HepG2 (cell line): ENCODE measurements at regions not wholly inside any gene's neighbourhood (a gene's known extent, or its start where the extent isn't known, plus 50 kb on each side); places are given as distances from the start of the nearest gene placed in this dataset.

Source experiments
- ATAC-seq: fragments of 200-7000 bp; cut with Tn5 transposase; 3 replicates; pipeline ENCODE4 v1.9.1; 2020; ENCODE audit warnings: mild to moderate bottlenecking, moderate library complexity
- BruUV-seq: library from RNA; stranded (reverse); fragments of 400-500 nt; replicated peaks from 2 replicates; lab custom pipeline; 2021; lab: Mats Ljungman, UMichigan
- CTCF ChIA-PET: fragments of 300-600 bp; formaldehyde crosslinking; extraction: SDS; loops from one replicate; lab custom pipeline; 2021; ENCODE audit warnings: low total read pairs, inconsistent platforms, low intra/inter-chr PET ratio; lab: Yijun Ruan, JAX
- POLR2A ChIA-PET: fragments of 350-600 bp; sonication (Branson Sonifier 250); formaldehyde crosslinking; loops from one replicate; lab custom pipeline; 2020; ENCODE audit warnings: antibody characterized with exemption, inconsistent platforms; lab: Yijun Ruan, JAX
- DNase-seq: peaks from one replicate; pipeline ENCODE4 v3.0.0-alpha.2; 2015; ENCODE audit warnings: low spot score
- FAIRE-seq: peaks from 3 replicates; lab custom pipeline; 2011; peaks lifted over from hg19 to GRCh38; lab: Jason Lieb, UNC
- H2AFZ ChIP-seq: one replicate; pipeline ENCODE4 v1.6.1; 2011; ENCODE audit warnings: low read length, inconsistent platforms
- H3K27ac ChIP-seq: fragments of 300-600 bp; 3 replicates; pipeline ENCODE4 v1.8.0; 2011; ENCODE audit warnings: mixed run types, mild to moderate bottlenecking, mixed read lengths, low read length, inconsistent platforms; ENCODE audit not compliant: insufficient read depth; ENCODE audit errors: extremely low read length
- H3K27me3 ChIP-seq, 2 experiments: fragments of 200-600 bp in 1 of 2; 2 replicates in 1 of 2; 3 replicates in 1 of 2; pipeline versions ENCODE4 v1.6.0 to v1.8.0; 2011; ENCODE audit warnings: low read length in 2 of 2, mild to moderate bottlenecking in 2 of 2, moderate library complexity in 2 of 2, inconsistent platforms in 1 of 2; ENCODE audit not compliant: insufficient read depth in 2 of 2, control insufficient read depth in 1 of 2
- H3K36me3 ChIP-seq, 2 experiments: fragments of 200-600 bp in 1 of 2; replicated peaks in 1 of 2; 2 replicates in 1 of 2; 3 replicates in 1 of 2; pipeline versions ENCODE4 v1.5.1 to v1.8.0; 2011; ENCODE audit warnings: low read length in 2 of 2, inconsistent platforms in 1 of 2; ENCODE audit not compliant: insufficient read depth in 2 of 2, control insufficient read depth in 1 of 2
- H3K4me1 ChIP-seq: 2 replicates; pipeline ENCODE4 v1.5.1; 2012; ENCODE audit warnings: low read length, inconsistent platforms; ENCODE audit not compliant: insufficient read depth
- H3K4me2 ChIP-seq: 2 replicates; pipeline ENCODE4 v1.6.0; 2011; ENCODE audit warnings: low read depth, low read length, inconsistent platforms
- H3K4me3 ChIP-seq, 3 experiments: fragments of 200-600 bp in 1 of 3; sonication (generic), shearing (Covaris generic) in 1 of 3; replicated peaks in 1 of 3; 2 replicates each; pipeline ENCODE4 v1.5.1; 2011 to 2016; ENCODE audit warnings: low read length in 3 of 3, inconsistent platforms in 2 of 3, low read depth in 2 of 3, mild to moderate bottlenecking in 2 of 3, control low read depth in 1 of 3, mixed read lengths in 1 of 3; ENCODE audit not compliant: insufficient read depth in 1 of 3
- H3K79me2 ChIP-seq: one replicate; pipeline ENCODE4 v1.6.1; 2011; ENCODE audit warnings: low read length, inconsistent platforms; ENCODE audit not compliant: insufficient read depth
- H3K9ac ChIP-seq: 2 replicates; pipeline ENCODE4 v1.6.0; 2011; ENCODE audit warnings: mild to moderate bottlenecking, low read depth, low read length, inconsistent platforms; ENCODE audit not compliant: insufficient read depth
- H3K9me3 ChIP-seq: 2 replicates; pipeline ENCODE4 v1.5.1; 2012; ENCODE audit warnings: mild to moderate bottlenecking, low read length
- H4K20me1 ChIP-seq: 2 replicates; pipeline ENCODE4 v1.6.0; 2011; ENCODE audit warnings: inconsistent platforms, mild to moderate bottlenecking, low read length, moderate library complexity; ENCODE audit not compliant: insufficient read depth
- BRF2 ChIP-seq: sonication (generic); formaldehyde crosslinking; IDR thresholded peaks from 2 replicates; pipeline ENCODE4 v1.8.1; 2022; ENCODE audit warnings: mild to moderate bottlenecking, missing genetic modification reagents
- CEBPB ChIP-seq: IDR thresholded peaks from 2 replicates; pipeline ENCODE4 v1.6.1; 2011; ENCODE audit warnings: low read depth, low read length, improper control_type of control experiment, borderline replicate concordance
- CTCF ChIP-seq: sonication (generic); formaldehyde crosslinking; IDR thresholded peaks from 2 replicates; pipeline ENCODE4 v1.5.0; 2020; ENCODE audit warnings: mild to moderate bottlenecking, missing genetic modification reagents, moderate library complexity
- KAT8 ChIP-seq: IDR thresholded peaks from 2 replicates; pipeline ENCODE4 v1.6.1; 2016; ENCODE audit warnings: missing genetic modification reagents, missing compliant biosample characterization
- MAFF ChIP-seq: IDR thresholded peaks from 2 replicates; pipeline ENCODE4 v1.6.1; 2011; ENCODE audit warnings: low read depth, low read length, improper control_type of control experiment
- MAFK ChIP-seq, 2 experiments: IDR thresholded peaks in 1 of 2; conservative IDR thresholded peaks in 1 of 2; 2 replicates each; pipeline ENCODE4 v1.6.1; 2011; ENCODE audit warnings: improper control_type of control experiment in 2 of 2, low read length in 2 of 2
- MYPOP ChIP-seq: sonication (generic); formaldehyde crosslinking; IDR thresholded peaks from 2 replicates; pipeline ENCODE4 v1.8.1; 2023; ENCODE audit warnings: mild to moderate bottlenecking, moderate library complexity, missing genetic modification reagents
- PHF8 ChIP-seq: sonication (generic); formaldehyde crosslinking; IDR thresholded peaks from 2 replicates; pipeline ENCODE4 v1.5.0; 2020; ENCODE audit warnings: missing genetic modification reagents
- RAD21 ChIP-seq: fragments of 450-650 bp; formaldehyde crosslinking; IDR thresholded peaks from 2 replicates; pipeline ENCODE4 v1.5.0; 2020; ENCODE audit warnings: mild to moderate bottlenecking
- RBFOX2 ChIP-seq: fragments of 200-400 bp; formaldehyde crosslinking; IDR thresholded peaks from 2 replicates; pipeline ENCODE4 v1.6.1; 2017; ENCODE audit warnings: low read depth, mild to moderate bottlenecking, low read length
- SKI ChIP-seq: fragments of 450-650 bp; IDR thresholded peaks from one replicate; pipeline ENCODE4 v1.6.1; 2018; ENCODE audit warnings: mild to moderate bottlenecking; ENCODE audit not compliant: partially characterized antibody
- SMC3 ChIP-seq: IDR thresholded peaks from 2 replicates; pipeline ENCODE4 v1.6.1; 2011; ENCODE audit warnings: low read length, improper control_type of control experiment
- SOX5 ChIP-seq: IDR thresholded peaks from 2 replicates; pipeline ENCODE4 v1.6.1; 2016; ENCODE audit warnings: borderline replicate concordance
- SP140L ChIP-seq: sonication (generic); formaldehyde crosslinking; IDR thresholded peaks from 2 replicates; pipeline ENCODE4 v1.4.0; 2020; ENCODE audit warnings: missing genetic modification reagents, borderline replicate concordance
- TCF12 ChIP-seq, 2 experiments: fragments of 450-650 bp in 1 of 2; sonication (generic) in 1 of 2; formaldehyde crosslinking in 1 of 2; IDR thresholded peaks; 2 replicates each; pipeline versions ENCODE4 v1.6.1 to v1.8.0; 2017 to 2022; ENCODE audit warnings: antibody characterized with exemption in 1 of 2, mild to moderate bottlenecking in 1 of 2, missing genetic modification reagents in 1 of 2, moderate library complexity in 1 of 2
- THAP11 ChIP-seq: IDR thresholded peaks from 2 replicates; pipeline ENCODE4 v1.6.1; 2016; ENCODE audit warnings: missing biosample characterization, missing genetic modification reagents
- TMF1 ChIP-seq: sonication (generic); formaldehyde crosslinking; IDR thresholded peaks from 2 replicates; pipeline ENCODE4 v1.8.1; 2022; ENCODE audit warnings: low read depth, missing genetic modification reagents
- ZNF282 ChIP-seq: fragments of 450-650 bp; IDR thresholded peaks from 2 replicates; pipeline ENCODE4 v1.6.1; 2018; ENCODE audit not compliant: partially characterized antibody
- ZNF451 ChIP-seq: sonication (generic); formaldehyde crosslinking; IDR thresholded peaks from 2 replicates; pipeline ENCODE4 v1.5.0; 2020; ENCODE audit warnings: mild to moderate bottlenecking, missing genetic modification reagents
- ZNF878 ChIP-seq: sonication (generic); formaldehyde crosslinking; IDR thresholded peaks from 2 replicates; pipeline ENCODE4 v1.8.1; 2023; ENCODE audit warnings: mild to moderate bottlenecking, missing genetic modification reagents, moderate library complexity
- WGBS: methylation state at CpG from one replicate; pipeline ENCODE4 v1.1.6; 2017; ENCODE audit warnings: low lambda C conversion rate; 5-methylcytosine and 5-hydroxymethylcytosine counted together
- in situ Hi-C: cut with HindIII; loops from 2 replicates; pipeline ENCODE4 v1.10.0; 2017; ENCODE audit warnings: low pct_unique_long_range_greater_than_20kb; ENCODE audit not compliant: extremely low pct_ligation_motif_present
- intact Hi-C: fragments of 100-400 bp; cut with micrococcal nuclease; formaldehyde crosslinking; loops from one replicate; pipeline ENCODE4 v1.10.0; 2022; ENCODE audit not compliant: unreplicated experiment

GRCh38 chr5:74935752-74936091 lies 69.5 kb upstream of the FAM169A start (continued):
- TF ChIP-seq MYPOP (CRISPR knock-in tag) (no peak), TCF12 (IDR thresholded peaks at IDR 0.05) (no peak), TCF12 (CRISPR knock-in tag; IDR thresholded peaks at IDR 0.05) (no peak), ZNF282 (no peak)

- in situ Hi-C loops (loop anchor here (10.0 kb wide), 2 partner anchors 110 to 330 kb away; no protein-coding TSS in a partner anchor), intact Hi-C loops (no loop called here)
- no peak overlapping the region for H2AFZ ChIP-seq
- no peak overlapping the region; a peak in 1 of 6 replicates for H3K4me3 ChIP-seq
- H3K27ac ChIP-seq, result no peak overlapping the region
- FAIRE-seq, result no peak
- H3K9me3 ChIP-seq, result no peaks in the 10 kb centered on the region
- no peaks in the 10 kb centered on the region for H3K36me3 ChIP-seq
- ChIA-PET POLR2A (interaction anchor here (0.8 kb wide), 2 partner anchors 10 to 14 kb away, joined by 3 read pairs; no protein-coding TSS in a partner anchor), CTCF (interaction anchor here (1.0 kb wide), 1 partner anchor 114 kb away, joined by 3 read pairs; no protein-coding TSS in a partner anchor)
- no peak overlapping the region for H3K4me2 ChIP-seq
- BruUV-seq, result no TSS peak
- peak; percentile 72 for ATAC-seq
- H3K79me2 ChIP-seq, result no peaks in the 10 kb centered on the region
- 73% methylated on average over 8 of the region's 9 CpGs for WGBS
- 0 out of 5 replicates have a peak, but pooled peaks cover 0 to 7% of the 10 kb centered on the region in 2 experiments for H3K27me3 ChIP-seq
- H3K4me1 ChIP-seq, result peaks cover 12% of the 10 kb centered on the region
- no peaks in the 10 kb centered on the region for H4K20me1 ChIP-seq
- peak; percentile 46 for DNase-seq
- H3K9ac ChIP-seq, result no peak overlapping the region
- TF ChIP-seq MAFF (peak; percentile 76), RBFOX2 (no peak), THAP11 (peak; percentile 31; the same call in 1 of the 2 replicates), PHF8 (no peak), SP140L (CRISPR knock-in tag) (no peak), SMC3 (peak; percentile 31), SOX5 (CRISPR knock-in tag) (0 out of 2 replicates have a peak, but pooled peaks have one; percentile 11), CTCF (peak; percentile 54), RAD21 (CRISPR knock-in tag) (0 out of 2 replicates have a peak, but pooled peaks have one; percentile 27), ZNF878 (CRISPR knock-in tag) (no peak), TMF1 (no peak), ZNF451 (CRISPR knock-in tag) (no peak), SKI (no peak), CEBPB (peak; percentile 74; the same call in 1 of the 2 replicates), BRF2 (no peak), KAT8 (CRISPR knock-in tag) (no peak), MAFK (conservative IDR thresholded peaks at IDR 0.05 in 1 of 2, IDR thresholded peaks at IDR 0.05 in 1 of 2; ENCODE audit: low read length in 2 of 2) (peak; percentile 75 to 83)
These were observed 69.0 kb upstream of the FAM169A start for GRCh38 chr5:74934949-74935751.
